ENCODE measurements at regions not wholly inside any gene's neighbourhood (a gene's known extent, or its start where the extent isn't known, plus 50 kb on each side); places are given as distances from the start of the nearest gene placed in this dataset.
A peak's percentile ranks its signal among the peaks of the same experiment; 100 is the strongest.

GRCh38 chr18:40431071-40431985 is 1523.7 kb upstream of the PIK3C3 start:
- H3K4me3 ChIP-seq (ENCODE audit: low read length) = no peak overlapping the region
- DNase-seq (no peak), ATAC-seq (peak; percentile 55)
- H3K9me2 ChIP-seq (replicated peaks; ENCODE audit: low read length) = no peaks in the 10 kb centered on the region
- H3K27ac ChIP-seq (ENCODE audit: low read length) = no peak overlapping the region
- no peak for TF ChIP-seq CTCF (conservative IDR thresholded peaks at IDR 0.05; ENCODE audit: low read depth, low read length)
- no peak for TF ChIP-seq EZH2 (IDR thresholded peaks at IDR 0.05; ENCODE audit: low read length, unreplicated experiment)
- no peak for TF ChIP-seq EZH2phosphoT487 (IDR thresholded peaks at IDR 0.05; ENCODE audit: borderline replicate concordance, low read length)
- no peak overlapping the region for H3K4me2 ChIP-seq (ENCODE audit: low read length)
- H3K4me1 ChIP-seq (ENCODE audit: insufficient read depth, low read length) = no peaks in the 10 kb centered on the region
- BruUV-seq (replicated peaks) = no TSS peak
- H3K27me3 ChIP-seq (ENCODE audit: low read length) = no peaks in the 10 kb centered on the region
- intact Hi-C loops (cut with micrococcal nuclease) = no loop called here
- POLR2A ChIA-PET (ENCODE audit: unreplicated experiment) = no interaction called here
- H3K9me3 ChIP-seq (ENCODE audit: low read length) = no peaks in the 10 kb centered on the region
- H3K36me3 ChIP-seq (ENCODE audit: low read depth, low read length) = no peaks in the 10 kb centered on the region
- H4K20me1 ChIP-seq (ENCODE audit: low read length) = no peaks in the 10 kb centered on the region
- no peaks in the 10 kb centered on the region for H3K79me2 ChIP-seq (ENCODE audit: low read length)
- no peak overlapping the region for H3K9ac ChIP-seq (ENCODE audit: low read length)
- CTCF ChIA-PET = interaction anchor here (0.6 to 0.7 kb wide), 2 partner anchors 23 to 553 kb away, joined by 4 to 6 read pairs; no protein-coding TSS in a partner anchor
- H2AFZ ChIP-seq (ENCODE audit: low read length) = no peak overlapping the region
- no peaks in the 10 kb centered on the region for H3F3A ChIP-seq (ENCODE audit: low read length, unreplicated experiment)

- Histone ChIP-seq H3K79me2 (ENCODE audit: low read length) (no peaks in the 10 kb centered on the region), H3K27me3 (ENCODE audit: low read length) (no peaks in the 10 kb centered on the region), H3K9ac (ENCODE audit: low read length) (no peak overlapping the region), H4K20me1 (ENCODE audit: low read length) (no peaks in the 10 kb centered on the region), H3K9me3 (ENCODE audit: low read length) (no peaks in the 10 kb centered on the region), H3K4me2 (ENCODE audit: low read length) (no peak overlapping the region), H3K9me2 (replicated peaks; ENCODE audit: low read length) (no peaks in the 10 kb centered on the region), H3K4me1 (ENCODE audit: insufficient read depth, low read length) (no peaks in the 10 kb centered on the region), H3K27ac (ENCODE audit: low read length) (no peak overlapping the region), H2AFZ (ENCODE audit: low read length) (no peak overlapping the region), H3K4me3 (ENCODE audit: low read length) (no peak overlapping the region), H3K36me3 (ENCODE audit: low read depth, low read length) (no peaks in the 10 kb centered on the region), H3F3A (ENCODE audit: low read length, unreplicated experiment) (no peaks in the 10 kb centered on the region)
- DNase-seq (no peak), ATAC-seq (no peak)
- intact Hi-C loops (cut with micrococcal nuclease) = no loop called here
- BruUV-seq (replicated peaks) = no TSS peak
- CTCF ChIA-PET = no interaction called here
- no peak for TF ChIP-seq CTCF (conservative IDR thresholded peaks at IDR 0.05; ENCODE audit: low read depth, low read length)
- no peak for TF ChIP-seq EZH2 (IDR thresholded peaks at IDR 0.05; ENCODE audit: low read length, unreplicated experiment)
- TF ChIP-seq EZH2phosphoT487 (IDR thresholded peaks at IDR 0.05; ENCODE audit: borderline replicate concordance, low read length) = no peak
- POLR2A ChIA-PET (ENCODE audit: unreplicated experiment) = no interaction called here
These were observed 1531.7 kb upstream of the PIK3C3 start for GRCh38 chr18:40423291-40423690.

GRCh38 chr18:40420675-40421074 is 1534.4 kb upstream of the PIK3C3 start:
- no peaks in the 10 kb centered on the region for H3F3A ChIP-seq (ENCODE audit: low read length, unreplicated experiment)
- H3K27me3 ChIP-seq (ENCODE audit: low read length) = no peaks in the 10 kb centered on the region
- H3K4me1 ChIP-seq (ENCODE audit: insufficient read depth, low read length) = no peaks in the 10 kb centered on the region
- H3K4me3 ChIP-seq (ENCODE audit: low read length) = no peak overlapping the region
- intact Hi-C loops (cut with micrococcal nuclease) = no loop called here
- CTCF ChIA-PET = no interaction called here
- POLR2A ChIA-PET (ENCODE audit: unreplicated experiment) = no interaction called here
- no peak overlapping the region for H2AFZ ChIP-seq (ENCODE audit: low read length)
- H4K20me1 ChIP-seq (ENCODE audit: low read length) = no peaks in the 10 kb centered on the region
- no peak for TF ChIP-seq CTCF (conservative IDR thresholded peaks at IDR 0.05; ENCODE audit: low read depth, low read length)
- TF ChIP-seq EZH2 (IDR thresholded peaks at IDR 0.05; ENCODE audit: low read length, unreplicated experiment) = no peak
- no peak for TF ChIP-seq EZH2phosphoT487 (IDR thresholded peaks at IDR 0.05; ENCODE audit: borderline replicate concordance, low read length)
- H3K27ac ChIP-seq (ENCODE audit: low read length) = no peak overlapping the region
- H3K9ac ChIP-seq (ENCODE audit: low read length) = no peak overlapping the region
- H3K9me3 ChIP-seq (ENCODE audit: low read length) = no peaks in the 10 kb centered on the region
- H3K9me2 ChIP-seq (replicated peaks; ENCODE audit: low read length) = no peaks in the 10 kb centered on the region
- H3K4me2 ChIP-seq (ENCODE audit: low read length) = no peak overlapping the region
- ATAC-seq (no peak), DNase-seq (no peak)
- no peaks in the 10 kb centered on the region for H3K79me2 ChIP-seq (ENCODE audit: low read length)
- no TSS peak for BruUV-seq (replicated peaks)
- H3K36me3 ChIP-seq (ENCODE audit: low read depth, low read length) = no peaks in the 10 kb centered on the region
